Esophagus squamous epithelium (tissue), 4 donors: ENCODE measurements at regions not wholly inside any gene's neighbourhood (a gene's known extent, or its start where the extent isn't known, plus 50 kb on each side); places are given as distances from the start of the nearest gene placed in this dataset.

Experiments
- CTCF ChIP-seq, 6 experiments: fragments of 450-650 bp in 4 of 6; fragments of 200-600 bp in 2 of 6; sonication (generic) in 2 of 6; IDR thresholded peaks; one replicate each; pipeline ENCODE4 v1.5.1; 2016 to 2019; ENCODE audit warnings: antibody characterized with exemption in 6 of 6, mild to moderate bottlenecking in 4 of 6, moderate library complexity in 4 of 6
- POLR2A ChIP-seq, 4 donors: fragments of 450-650 bp; IDR thresholded peaks; one replicate each; pipeline ENCODE4 v1.6.1; 2017; ENCODE audit warnings: antibody characterized with exemption in 4 of 4, mild to moderate bottlenecking in 4 of 4, moderate library complexity in 3 of 4

DNA sequence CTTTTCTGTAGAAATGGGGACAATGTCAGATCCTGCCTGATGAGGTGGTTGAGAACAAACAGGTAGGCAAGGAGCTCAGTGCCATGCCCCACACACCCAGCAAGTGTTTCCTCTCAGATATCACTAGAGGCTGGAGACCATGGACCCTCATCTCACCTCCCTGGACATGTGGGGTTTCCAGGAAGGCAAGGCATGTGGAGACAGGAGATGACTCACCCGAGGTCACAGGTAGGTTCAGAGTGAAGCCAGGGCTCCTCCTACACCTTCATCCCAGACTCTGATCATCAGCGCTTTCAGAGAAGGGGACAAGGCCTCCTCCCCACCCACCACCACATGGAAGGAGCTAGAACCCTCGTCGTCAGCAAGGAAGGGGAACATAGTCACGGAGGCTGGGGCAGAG, 69.2 kb downstream of the MATN1 start:
- no peak for TF ChIP-seq CTCF (IDR thresholded peaks at IDR 0.05)
- TF ChIP-seq POLR2A (IDR thresholded peaks at IDR 0.05) = no peak
